UCSD-AML1 (cell line): ENCODE measurements at regions not wholly inside any gene's neighbourhood (a gene's known extent, or its start where the extent isn't known, plus 50 kb on each side); places are given as distances from the start of the nearest gene placed in this dataset.
"Not testable (repeated sequence)": the region's sequence is repeated elsewhere in the genome, so short reads cannot be mapped to it uniquely, and the experiment has no call there.

ENCODE experiments used
- DNase-seq: peaks from one replicate; lab custom pipeline; 2025; ENCODE audit not compliant: unreplicated experiment; lab: John Stamatoyannopoulos, UW

DNA sequence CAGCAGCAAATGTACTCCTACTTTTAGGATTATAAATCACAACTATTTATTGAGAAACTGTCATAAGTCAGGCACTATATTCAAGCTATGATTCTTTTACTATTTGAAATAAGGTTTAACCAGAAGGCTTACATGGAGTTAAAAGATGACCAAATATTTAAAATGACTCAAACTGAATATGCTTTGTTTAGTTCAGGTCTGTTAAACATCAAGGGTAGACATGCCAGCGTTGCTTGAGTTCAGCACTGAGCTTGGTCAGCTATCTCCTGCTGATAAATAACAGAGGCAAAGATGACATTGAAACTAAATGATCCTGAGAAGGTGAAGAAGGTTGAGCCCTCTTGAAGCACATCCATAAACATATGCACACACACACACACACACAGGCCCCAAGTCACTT lies 305.6 kb downstream of the ANKRD30BL start:
- not testable (repeated sequence) for DNase-seq

DNA sequence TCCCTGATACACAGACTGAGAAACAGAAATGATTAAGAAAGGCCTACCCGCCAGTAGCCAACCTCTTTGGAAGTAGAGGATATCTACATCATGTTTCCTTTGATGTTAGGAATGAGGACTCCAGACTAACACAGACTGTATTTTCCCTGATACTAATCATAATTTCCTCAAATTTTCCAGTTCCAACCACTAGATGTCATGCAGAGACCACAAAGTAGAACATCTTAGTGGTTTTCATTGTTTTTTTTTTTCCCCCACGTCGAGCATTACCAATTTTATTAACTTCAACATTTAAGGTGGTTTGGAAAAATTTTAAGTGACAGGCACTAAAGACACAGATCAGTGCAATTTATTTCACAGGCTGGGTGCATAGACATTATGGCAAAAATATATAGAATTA lies 303.6 kb downstream of the ANKRD30BL start:
- DNase-seq = not testable (repeated sequence)
